CD8-positive, alpha-beta memory T cell (primary cell): ENCODE measurements at regions not wholly inside any gene's neighbourhood (a gene's known extent, or its start where the extent isn't known, plus 50 kb on each side); places are given as distances from the start of the nearest gene placed in this dataset.
"Not testable (repeated sequence)": the region's sequence is repeated elsewhere in the genome, so short reads cannot be mapped to it uniquely, and the experiment has no call there.

ENCODE experiments used
- CTCF ChIA-PET: fragments of 350-600 bp; sonication (Branson Sonifier 250); formaldehyde crosslinking; loops from one replicate; lab custom pipeline; 2021; ENCODE audit warnings: antibody characterized with exemption; lab: Charles Lee
- POLR2A ChIA-PET: fragments of 350-600 bp; sonication (Branson Sonifier 250); formaldehyde crosslinking; loops from one replicate; lab custom pipeline; 2021; ENCODE audit warnings: antibody characterized with exemption; lab: Charles Lee
- DNase-seq, 5 donors: peaks; one replicate each; pipeline versions ENCODE4 v3.0.0 to v3.0.0-alpha.2; 2020 to 2022; ENCODE audit warnings: mixed read lengths in 1 of 5
- H3K27ac ChIP-seq: one replicate; pipeline ENCODE4 v1.7.0; 2013; ENCODE audit warnings: low read depth, mild to moderate bottlenecking, low read length, moderate library complexity
- H3K27me3 ChIP-seq: 2 replicates; pipeline ENCODE4 v1.7.0; 2013; ENCODE audit warnings: low read length, mild to moderate bottlenecking; ENCODE audit not compliant: insufficient read depth, poor library complexity, severe bottlenecking
- H3K36me3 ChIP-seq: 2 replicates; pipeline ENCODE4 v1.7.0; 2013; ENCODE audit warnings: mild to moderate bottlenecking, low read length, moderate library complexity; ENCODE audit not compliant: insufficient read depth
- H3K4me1 ChIP-seq: 2 replicates; pipeline ENCODE4 v1.7.0; 2013; ENCODE audit warnings: mild to moderate bottlenecking, low read length, moderate library complexity; ENCODE audit not compliant: insufficient read depth
- H3K4me3 ChIP-seq: 2 replicates; pipeline ENCODE4 v1.7.0; 2013; ENCODE audit warnings: mild to moderate bottlenecking, low read length
- H3K9me3 ChIP-seq: 2 replicates; pipeline ENCODE4 v1.7.0; 2013; ENCODE audit warnings: mild to moderate bottlenecking, low read length
- H3K27ac Mint-ChIP-seq, 8 donors: one replicate each; pipeline ENCODE4 v1.8.0; 2020 to 2021; ENCODE audit warnings: mixed read lengths in 8 of 8, mild to moderate bottlenecking in 6 of 8, inconsistent platforms in 3 of 8, moderate library complexity in 3 of 8
- H3K27me3 Mint-ChIP-seq, 2 donors: one replicate each; pipeline ENCODE4 v1.8.0; 2020 to 2021; ENCODE audit warnings: mixed read lengths in 2 of 2, mild to moderate bottlenecking in 1 of 2, moderate library complexity in 1 of 2
- H3K36me3 Mint-ChIP-seq, 3 donors: one replicate each; pipeline ENCODE4 v1.8.0; 2020 to 2021; ENCODE audit warnings: mixed read lengths in 3 of 3, inconsistent platforms in 1 of 3, mild to moderate bottlenecking in 1 of 3
- H3K4me1 Mint-ChIP-seq, 3 donors: one replicate each; pipeline ENCODE4 v1.8.0; 2020 to 2021; ENCODE audit warnings: mixed read lengths in 3 of 3, inconsistent platforms in 1 of 3, mild to moderate bottlenecking in 1 of 3
- H3K4me3 Mint-ChIP-seq, 7 donors: one replicate each; pipeline ENCODE4 v1.8.0; 2020 to 2021; ENCODE audit warnings: mixed read lengths in 7 of 7, mild to moderate bottlenecking in 6 of 7, moderate library complexity in 4 of 7, inconsistent platforms in 2 of 7
- H3K9me3 Mint-ChIP-seq, 5 donors: one replicate each; pipeline ENCODE4 v1.8.0; 2020 to 2022; ENCODE audit warnings: mixed read lengths in 5 of 5, mild to moderate bottlenecking in 3 of 5, moderate library complexity in 2 of 5, inconsistent platforms in 1 of 5

DNA sequence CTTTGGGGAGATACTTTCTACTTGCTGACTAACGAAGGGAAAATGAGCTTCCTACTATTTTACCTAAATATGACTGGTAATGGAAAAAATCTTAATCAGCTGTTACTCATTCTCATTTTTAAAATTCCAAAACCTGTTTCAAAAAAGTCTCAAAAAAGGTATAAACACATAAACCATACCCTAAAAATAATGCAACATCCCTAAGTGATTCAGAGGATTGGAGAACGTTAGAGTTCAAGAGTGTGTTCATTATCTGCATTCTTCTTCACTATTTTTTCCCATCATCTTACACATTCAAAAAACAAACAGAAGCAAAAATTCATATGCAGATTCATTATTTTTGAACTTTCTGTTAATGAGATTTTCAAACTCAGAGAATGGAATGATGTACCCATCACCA lies 150.4 kb upstream of the GNAI1 start:
- H3K36me3 Mint-ChIP-seq: no peaks in the 10 kb centered on the region
- no peak for DNase-seq
- H3K27me3 Mint-ChIP-seq: no peaks in the 10 kb centered on the region
- CTCF ChIA-PET: no interaction called here
- Histone ChIP-seq H3K27me3 (no peaks in the 10 kb centered on the region), H3K27ac (no peak overlapping the region), H3K4me1 (no peaks in the 10 kb centered on the region), H3K36me3 (no peaks in the 10 kb centered on the region), H3K4me3 (no peak overlapping the region), H3K9me3 (no peaks in the 10 kb centered on the region)
- peaks cover 0 to 25% (median 8%) of the 10 kb centered on the region in 5 donors for H3K9me3 Mint-ChIP-seq
- POLR2A ChIA-PET: no interaction called here
- H3K4me1 Mint-ChIP-seq: no peaks in the 10 kb centered on the region
- H3K4me3 Mint-ChIP-seq: no peak overlapping the region
- no peak overlapping the region for H3K27ac Mint-ChIP-seq

DNA sequence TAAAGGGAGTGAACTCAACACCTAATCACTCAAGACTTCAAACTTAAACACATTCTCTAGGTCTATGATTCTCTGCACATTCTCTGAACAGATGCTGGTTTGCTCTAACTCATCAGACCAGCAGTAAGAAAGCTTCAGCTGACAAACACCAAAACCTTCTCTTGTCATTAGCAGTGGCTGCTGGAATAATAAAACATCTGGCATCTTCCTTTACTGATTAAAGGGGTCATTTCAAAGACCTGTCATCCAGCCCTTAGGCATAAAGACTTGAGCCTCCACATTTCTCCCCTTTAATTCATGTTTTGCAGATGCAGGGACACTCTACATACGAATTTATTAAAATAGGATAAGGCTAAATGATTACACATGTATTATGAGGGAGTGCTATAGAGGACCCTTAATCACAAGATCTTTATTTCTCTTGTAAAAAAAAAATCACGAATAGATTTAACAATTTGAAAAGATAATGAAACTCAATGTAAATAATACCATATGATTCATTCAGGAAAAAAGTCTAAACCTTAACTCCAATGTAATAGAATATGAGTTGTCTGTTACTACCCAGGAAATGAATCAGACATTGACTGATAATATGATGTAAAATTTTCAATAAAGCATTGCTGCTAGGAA lies 152.4 kb upstream of the GNAI1 start:
- H3K4me1 Mint-ChIP-seq: no peaks in the 10 kb centered on the region
- POLR2A ChIA-PET: no interaction called here
- Histone ChIP-seq H3K27me3 (no peaks in the 10 kb centered on the region), H3K9me3 (no peaks in the 10 kb centered on the region), H3K4me3 (no peak overlapping the region), H3K36me3 (no peaks in the 10 kb centered on the region), H3K4me1 (no peaks in the 10 kb centered on the region), H3K27ac (no peak overlapping the region)
- peaks cover 0 to 16% (median 11%) of the 10 kb centered on the region in 5 donors for H3K9me3 Mint-ChIP-seq
- no peaks in the 10 kb centered on the region for H3K36me3 Mint-ChIP-seq
- DNase-seq: no peak
- no peaks in the 10 kb centered on the region for H3K27me3 Mint-ChIP-seq
- H3K4me3 Mint-ChIP-seq: no peak overlapping the region
- CTCF ChIA-PET: no interaction called here
- H3K27ac Mint-ChIP-seq: no peak overlapping the region

DNA sequence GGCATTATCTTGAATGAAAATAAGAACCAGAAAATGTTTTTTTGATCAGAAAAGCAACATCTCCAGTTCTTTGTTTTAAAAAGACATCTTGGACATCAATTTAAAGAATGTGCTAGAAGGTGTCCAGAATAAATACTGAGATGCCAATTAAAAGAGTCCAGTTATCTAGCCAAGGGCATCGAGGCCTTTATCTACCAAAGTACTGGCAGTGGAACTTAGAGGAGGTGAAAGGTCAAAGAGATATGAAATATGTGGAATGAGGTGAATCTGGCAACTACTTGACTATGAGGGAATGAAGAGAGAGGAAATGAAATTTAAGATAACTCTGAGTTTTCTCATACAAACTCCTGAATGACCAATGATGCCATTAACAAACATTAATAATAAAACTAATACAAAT lies 154.3 kb upstream of the GNAI1 start:
- H3K36me3 ChIP-seq: no peaks in the 10 kb centered on the region
- no peaks in the 10 kb centered on the region for H3K36me3 Mint-ChIP-seq
- no peak overlapping the region for H3K4me3 ChIP-seq
- ChIA-PET POLR2A (no interaction called here), CTCF (no interaction called here)
- H3K27me3 Mint-ChIP-seq: no peaks in the 10 kb centered on the region
- no peaks in the 10 kb centered on the region for H3K4me1 ChIP-seq
- no peak overlapping the region for H3K4me3 Mint-ChIP-seq
- DNase-seq: no peak
- no peaks in the 10 kb centered on the region for H3K4me1 Mint-ChIP-seq
- peaks cover 6 to 16% (median 12%) of the 10 kb centered on the region in 5 donors for H3K9me3 Mint-ChIP-seq
- no peaks in the 10 kb centered on the region for H3K9me3 ChIP-seq
- H3K27me3 ChIP-seq: no peaks in the 10 kb centered on the region
- no peak overlapping the region for H3K27ac ChIP-seq
- H3K27ac Mint-ChIP-seq: no peak overlapping the region

DNA sequence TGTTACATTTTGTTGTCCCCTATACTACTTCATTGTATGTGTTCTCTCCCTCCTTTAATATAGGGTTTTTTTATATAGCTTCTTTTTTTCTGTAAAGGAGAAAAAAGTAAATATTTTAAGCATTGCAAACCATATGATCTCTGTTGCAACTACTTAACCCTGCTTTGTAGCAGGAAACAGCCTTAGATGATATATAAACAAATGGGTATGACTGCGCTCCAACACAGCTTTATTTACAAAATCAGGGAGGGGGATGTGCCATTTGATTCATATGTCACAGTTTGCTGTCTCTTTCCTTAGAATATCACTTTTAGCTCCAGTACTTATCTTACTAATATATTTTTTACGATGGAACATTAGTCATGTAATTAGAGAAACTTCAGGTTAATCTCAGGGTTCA lies 155.2 kb upstream of the GNAI1 start:
- ChIA-PET POLR2A (no interaction called here), CTCF (no interaction called here)
- H3K27ac ChIP-seq: no peak overlapping the region
- no peak for DNase-seq
- H3K9me3 ChIP-seq: no peaks in the 10 kb centered on the region
- peaks cover 7 to 16% (median 12%) of the 10 kb centered on the region in 5 donors for H3K9me3 Mint-ChIP-seq
- H3K4me1 ChIP-seq: no peaks in the 10 kb centered on the region
- no peak overlapping the region for H3K4me3 ChIP-seq
- no peaks in the 10 kb centered on the region for H3K36me3 ChIP-seq
- no peaks in the 10 kb centered on the region for H3K4me1 Mint-ChIP-seq
- H3K4me3 Mint-ChIP-seq: no peak overlapping the region
- no peaks in the 10 kb centered on the region for H3K36me3 Mint-ChIP-seq
- H3K27ac Mint-ChIP-seq: no peak overlapping the region
- no peaks in the 10 kb centered on the region for H3K27me3 ChIP-seq
- no peaks in the 10 kb centered on the region for H3K27me3 Mint-ChIP-seq

DNA sequence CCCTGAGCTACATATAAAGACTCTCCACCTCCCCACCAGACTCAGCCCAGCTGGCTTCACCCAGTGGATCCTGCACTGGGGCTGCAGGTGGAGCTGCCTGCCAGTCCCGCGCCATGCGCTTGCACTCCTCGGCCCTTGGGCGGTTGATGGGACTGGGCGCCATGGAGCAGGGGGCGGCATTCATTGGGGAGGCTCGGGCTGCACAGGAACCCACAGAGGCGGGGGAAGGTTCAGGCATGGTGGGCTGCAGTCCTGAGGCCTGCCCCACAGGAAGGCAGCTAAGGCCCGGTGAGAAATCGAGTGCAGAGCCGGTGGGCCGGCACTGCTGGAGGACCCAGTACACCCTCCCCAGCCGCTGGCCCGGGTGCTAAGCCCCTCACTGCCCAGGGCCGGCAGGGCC lies 157.2 kb upstream of the GNAI1 start:
- Mint-ChIP-seq H3K4me3 (no peak overlapping the region), H3K36me3 (no peaks in the 10 kb centered on the region), H3K9me3 (peaks cover 7 to 14% (median 12%) of the 10 kb centered on the region in 5 donors), H3K27me3 (no peaks in the 10 kb centered on the region), H3K27ac (no peak overlapping the region), H3K4me1 (no peaks in the 10 kb centered on the region)
- Histone ChIP-seq H3K27ac (no peak overlapping the region), H3K36me3 (no peaks in the 10 kb centered on the region), H3K9me3 (no peaks in the 10 kb centered on the region), H3K4me3 (no peak overlapping the region), H3K4me1 (no peaks in the 10 kb centered on the region), H3K27me3 (no peaks in the 10 kb centered on the region)
- DNase-seq: no peak
- ChIA-PET CTCF (interaction anchor here (1.3 kb wide), 1 partner anchor 8 kb away, joined by 3 read pairs; no protein-coding TSS in a partner anchor), POLR2A (no interaction called here)

DNA sequence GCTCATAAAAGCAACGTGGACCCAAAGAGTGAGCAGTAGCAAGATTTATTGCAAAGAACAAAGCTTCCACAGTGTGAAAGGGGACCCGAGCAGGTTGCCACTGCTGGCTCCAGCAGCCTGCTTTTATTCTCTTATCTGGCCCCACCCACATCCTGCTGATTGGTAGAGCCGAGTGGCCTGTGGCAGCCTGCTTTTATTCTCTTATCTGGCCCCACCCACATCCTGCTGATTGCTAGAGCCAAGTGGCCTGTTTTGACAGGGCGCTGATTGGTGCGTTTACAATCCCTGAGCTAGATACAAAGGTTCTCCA lies 158.0 kb upstream of the GNAI1 start:
- H3K27me3 ChIP-seq, H3K36me3 ChIP-seq, H3K27ac Mint-ChIP-seq, H3K36me3 Mint-ChIP-seq, H3K4me3 ChIP-seq, H3K9me3 ChIP-seq, H3K27me3 Mint-ChIP-seq, POLR2A ChIA-PET, H3K4me1 ChIP-seq, H3K4me1 Mint-ChIP-seq, H3K27ac ChIP-seq: not testable (repeated sequence)
- H3K4me3 Mint-ChIP-seq: peak overlapping the region in 2 of 7 donors; percentile 14 to 26
- peaks cover 7 to 12% (median 10%) of the 10 kb centered on the region in 5 donors for H3K9me3 Mint-ChIP-seq
- CTCF ChIA-PET: interaction anchor here (1.3 kb wide), 1 partner anchor 9 kb away, joined by 3 read pairs; no protein-coding TSS in a partner anchor
- DNase-seq: peak in 1 of 5 donors; percentile 45

DNA sequence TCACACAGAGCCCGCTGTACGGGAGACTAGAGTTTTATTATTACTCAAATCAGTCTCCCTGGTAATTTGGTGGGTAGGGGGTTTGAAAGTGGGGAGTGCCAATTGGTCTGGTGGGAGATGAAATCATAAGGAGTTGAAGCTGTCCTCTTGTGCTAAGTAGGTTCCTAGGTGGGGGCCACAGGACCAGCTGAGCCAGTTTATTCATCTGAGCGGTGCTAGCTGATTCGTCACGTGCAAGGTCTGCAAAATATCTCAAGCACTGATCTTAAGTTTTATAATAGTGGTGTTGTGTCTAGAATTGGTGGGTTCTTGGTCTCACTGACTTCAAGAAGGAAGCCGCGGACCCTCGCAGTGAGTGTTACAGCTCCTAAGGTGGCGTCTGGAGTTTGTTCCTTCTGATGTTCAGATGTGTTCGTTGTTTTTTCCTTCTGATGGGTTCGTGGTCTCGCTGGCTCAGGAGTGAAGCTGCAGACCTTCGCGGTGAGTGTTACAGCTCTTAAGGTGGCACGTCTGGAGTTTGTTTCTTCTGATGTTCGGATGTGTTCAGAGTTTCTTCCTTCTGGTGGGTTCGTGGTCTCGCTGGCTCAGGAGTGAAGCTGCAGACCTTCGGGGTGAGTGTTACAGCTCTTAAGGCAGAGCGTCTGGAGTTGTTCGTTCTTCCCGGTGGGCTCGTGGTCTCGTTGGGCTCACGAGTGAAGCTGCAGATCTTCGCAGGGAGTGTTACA lies 158.5 kb upstream of the GNAI1 start:
- H3K4me3 ChIP-seq, H3K27ac ChIP-seq, H3K27me3 Mint-ChIP-seq: not testable (repeated sequence)

DNA sequence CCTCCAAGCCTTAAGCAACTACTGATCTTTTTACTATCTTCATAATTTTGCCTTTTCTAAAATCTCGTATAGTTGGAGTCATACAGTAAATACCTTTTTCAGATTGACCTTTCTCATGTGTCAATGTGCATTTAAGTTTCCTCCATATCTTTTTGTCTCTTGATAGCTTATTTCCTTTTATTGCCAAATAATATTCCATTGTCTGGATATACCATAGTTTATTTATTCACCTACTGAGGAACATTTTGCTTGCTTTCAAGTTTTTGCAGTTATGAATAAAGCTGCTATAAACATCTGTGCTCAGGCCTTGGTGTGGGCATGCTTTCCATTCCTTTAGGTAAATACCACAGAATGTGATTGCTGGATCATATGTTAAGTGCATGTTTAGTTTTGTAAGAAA lies 161.2 kb upstream of the GNAI1 start:
- POLR2A ChIA-PET: no interaction called here
- H3K27me3 Mint-ChIP-seq: no peaks in the 10 kb centered on the region

More for the DNA sequence above, 158.5 kb upstream of the GNAI1 start:
- peak in 1 of 5 donors; percentile 54 for DNase-seq
- Mint-ChIP-seq H3K27ac (peak overlapping the region in 1 of 8 donors; percentile 87), H3K4me3 (peak overlapping the region in 4 of 7 donors; percentile 11 to 37 (median 20)), H3K9me3 (peaks cover 7 to 12% (median 9%) of the 10 kb centered on the region in 5 donors)
- CTCF ChIA-PET: interaction anchor here (1.3 kb wide), 1 partner anchor 9 kb away, joined by 3 read pairs; no protein-coding TSS in a partner anchor
- H3K9me3 ChIP-seq, H3K36me3 Mint-ChIP-seq, H3K27me3 ChIP-seq, H3K4me1 ChIP-seq, H3K36me3 ChIP-seq, H3K4me1 Mint-ChIP-seq, POLR2A ChIA-PET: not testable (repeated sequence)

More for the DNA sequence above, 161.2 kb upstream of the GNAI1 start:
- Mint-ChIP-seq H3K4me1 (no peaks in the 10 kb centered on the region), H3K9me3 (peaks cover 9 to 15% (median 11%) of the 10 kb centered on the region in 5 donors), H3K4me3 (no peak overlapping the region), H3K36me3 (no peaks in the 10 kb centered on the region), H3K27ac (no peak overlapping the region)
- Histone ChIP-seq H3K27ac (no peak overlapping the region), H3K4me3 (no peak overlapping the region), H3K27me3 (no peaks in the 10 kb centered on the region), H3K36me3 (no peaks in the 10 kb centered on the region), H3K9me3 (no peaks in the 10 kb centered on the region), H3K4me1 (no peaks in the 10 kb centered on the region)
- CTCF ChIA-PET: no interaction called here
- DNase-seq: no peak
